AG08396 (cell line): ENCODE measurements at regions not wholly inside any gene's neighbourhood (a gene's known extent, or its start where the extent isn't known, plus 50 kb on each side); places are given as distances from the start of the nearest gene placed in this dataset.
"Not testable (repeated sequence)": the region's sequence is repeated elsewhere in the genome, so short reads cannot be mapped to it uniquely, and the experiment has no call there.

Source experiments
- DNase-seq: peaks from one replicate; pipeline ENCODE4 v3.0.0; 2012; ENCODE audit warnings: low spot score, mixed read lengths

DNA sequence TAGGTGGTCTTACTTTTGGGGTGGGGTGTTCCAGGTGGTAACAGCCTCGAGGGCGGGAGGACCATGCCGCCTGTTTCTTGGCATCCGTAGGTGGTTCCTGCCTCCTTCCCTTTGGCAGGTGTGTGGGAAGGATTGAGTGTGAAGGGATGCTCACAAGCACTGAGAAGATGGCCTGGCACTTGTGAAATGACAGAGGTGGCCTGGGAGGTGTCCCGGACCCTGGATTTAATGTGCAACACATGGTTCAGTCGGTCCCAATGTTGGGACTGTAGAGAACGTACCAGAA lies 165.8 kb upstream of the FOXF1 start:
- DNase-seq: no peak

- DNase-seq: no peak
These were observed 165.4 kb upstream of the FOXF1 start for GRCh38 chr16:86344881-86345280.

DNA sequence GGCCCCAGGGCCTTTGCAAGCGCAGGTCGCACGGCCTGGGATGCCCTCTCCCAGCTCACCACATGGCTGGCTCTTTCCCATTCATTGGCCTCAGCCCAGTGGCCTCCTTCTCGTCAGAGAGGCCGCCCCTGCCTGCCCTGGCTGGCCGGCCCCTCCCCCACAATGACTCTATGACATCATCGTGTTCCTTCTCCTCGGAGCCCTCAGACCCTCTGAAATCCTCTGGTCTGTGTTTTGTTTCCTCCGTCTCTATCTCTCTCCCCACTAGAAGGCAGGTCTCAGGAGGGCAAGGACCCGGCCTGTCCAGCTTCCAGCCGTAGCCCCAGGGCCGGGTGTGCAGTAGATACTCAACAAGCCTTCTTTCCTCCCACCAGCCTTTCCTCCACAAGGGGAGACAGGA lies 164.8 kb upstream of the FOXF1 start:
- DNase-seq: no peak

DNA sequence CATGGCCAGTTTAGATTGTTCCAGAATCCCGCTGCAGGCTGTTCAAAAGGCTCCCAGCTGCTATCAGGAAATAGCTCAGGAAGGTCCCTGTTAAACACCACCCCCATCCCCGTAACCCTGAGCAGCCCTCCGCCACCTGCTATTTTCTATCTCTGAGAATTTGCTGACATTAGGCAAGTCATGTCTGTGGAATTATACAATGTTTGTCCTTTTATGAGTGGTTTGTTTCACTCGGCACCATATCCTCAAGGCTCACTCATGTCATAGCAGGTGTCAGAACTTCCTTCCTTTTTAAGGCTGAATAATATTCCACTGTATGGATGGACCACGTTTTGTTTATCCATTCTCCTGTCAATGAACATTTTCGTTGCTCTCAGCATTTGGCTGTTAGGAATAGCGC lies 164.3 kb upstream of the FOXF1 start:
- DNase-seq: no peak

- no peak for DNase-seq
These were observed 163.2 kb upstream of the FOXF1 start for GRCh38 chr16:86347090-86347489.

GRCh38 chr16:86347916-86348555 lies 162.3 kb upstream of the FOXF1 start:
- DNase-seq: no peak

DNA sequence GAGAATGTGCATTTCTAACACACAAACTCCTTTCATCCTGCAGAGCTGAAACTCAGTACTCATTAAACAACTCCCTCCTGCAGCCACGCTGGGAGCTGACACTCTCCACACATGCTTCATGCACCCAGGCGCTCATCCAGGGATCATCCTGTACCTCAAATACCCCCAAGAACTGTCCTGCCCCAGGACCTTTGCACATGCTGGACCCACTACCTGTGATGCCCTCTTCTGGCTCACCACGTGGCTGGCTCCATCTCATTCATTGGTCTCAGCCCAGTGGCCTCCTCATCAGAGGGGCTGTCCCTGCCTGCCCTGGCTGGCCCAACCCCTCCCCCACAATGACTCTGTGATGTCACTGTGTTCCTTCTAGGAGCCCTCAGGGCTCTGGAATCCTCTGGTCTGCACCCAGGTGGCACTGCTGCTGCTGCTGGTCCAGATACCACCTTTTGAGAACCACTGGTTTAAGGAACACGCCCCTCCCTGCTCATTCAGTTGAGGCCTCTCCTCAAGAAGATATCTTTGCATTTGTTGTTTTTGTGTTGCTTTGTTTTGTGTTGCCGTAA lies 160.9 kb upstream of the FOXF1 start:
- DNase-seq: no peak

DNA sequence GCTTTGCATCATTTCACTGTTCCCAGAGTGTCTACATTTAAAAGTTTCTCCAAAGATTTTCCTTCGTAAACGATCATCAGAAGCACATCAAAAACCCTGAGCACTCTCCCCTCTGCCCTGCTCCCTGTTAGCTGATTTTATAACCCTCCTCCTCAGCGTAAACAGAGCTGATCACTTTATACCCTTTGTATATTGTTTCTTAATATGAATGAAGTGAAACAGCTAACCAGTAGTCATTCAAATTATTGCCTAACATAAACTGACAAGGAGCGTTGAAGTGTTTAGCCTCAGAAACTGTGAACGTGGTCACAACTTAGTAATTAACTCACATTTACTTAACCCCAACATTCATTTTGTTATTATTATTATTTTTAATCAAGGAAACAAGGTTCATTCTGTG lies 160.0 kb upstream of the FOXF1 start:
- DNase-seq: no peak

DNA sequence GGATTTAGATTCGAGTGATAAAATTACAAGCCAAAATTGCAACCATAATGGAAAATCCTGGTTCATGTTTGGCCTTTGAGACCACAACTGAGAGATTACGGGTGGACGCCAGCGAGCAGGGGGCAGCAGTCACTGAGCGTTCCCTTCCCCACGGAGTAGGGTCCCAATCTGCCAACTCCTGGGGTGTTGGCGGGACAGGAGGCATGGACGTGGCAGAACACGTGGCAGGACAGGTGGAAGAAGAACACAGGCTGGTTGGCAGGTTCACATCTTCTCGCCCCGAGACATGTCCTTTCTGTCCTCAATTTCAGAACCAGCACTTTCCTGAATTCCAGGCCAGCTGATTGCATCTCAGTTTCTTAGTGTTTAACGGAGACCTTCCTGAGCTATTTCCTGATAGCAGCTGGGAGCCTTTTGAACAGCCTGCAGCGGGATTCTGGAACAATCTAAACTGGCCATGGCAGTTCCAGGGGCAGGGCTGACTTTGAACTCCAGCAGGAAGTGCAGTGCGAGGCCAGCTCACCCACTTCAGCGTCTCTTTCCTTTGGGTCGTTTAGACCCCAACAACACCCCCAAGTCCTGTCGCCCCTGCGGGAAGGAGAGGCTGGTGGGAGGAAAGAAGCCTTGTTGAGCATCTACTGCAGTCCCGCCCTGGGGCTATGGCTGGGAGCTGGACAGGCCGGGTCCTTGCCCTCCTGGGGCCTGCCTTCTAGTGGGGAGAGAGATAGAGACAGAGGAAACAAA lies 159.1 kb upstream of the FOXF1 start:
- no peak for DNase-seq

DNA sequence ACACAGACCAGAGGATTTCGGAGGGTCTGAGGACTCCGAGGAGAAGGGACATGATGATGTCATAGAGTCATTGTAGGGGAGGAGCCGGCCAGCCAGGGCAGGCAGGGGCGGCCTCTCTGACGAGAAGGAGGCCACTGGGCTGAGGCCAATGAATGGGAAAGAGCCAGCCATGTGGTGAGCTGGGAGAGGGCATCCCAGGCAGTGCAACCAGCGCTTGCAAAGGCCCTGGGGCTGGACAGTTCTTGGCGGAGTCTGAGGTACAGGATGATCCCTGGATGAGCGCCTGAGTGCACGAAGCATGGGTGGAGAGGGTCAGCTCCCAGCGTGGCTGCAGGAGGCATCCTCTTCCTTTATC lies 158.6 kb upstream of the FOXF1 start:
- not testable (repeated sequence) for DNase-seq

- DNase-seq: no peak
These were observed 157.2 kb upstream of the FOXF1 start for GRCh38 chr16:86353148-86353547.

- no peak for DNase-seq
These were observed 156.4 kb upstream of the FOXF1 start for GRCh38 chr16:86353948-86354347.

DNA sequence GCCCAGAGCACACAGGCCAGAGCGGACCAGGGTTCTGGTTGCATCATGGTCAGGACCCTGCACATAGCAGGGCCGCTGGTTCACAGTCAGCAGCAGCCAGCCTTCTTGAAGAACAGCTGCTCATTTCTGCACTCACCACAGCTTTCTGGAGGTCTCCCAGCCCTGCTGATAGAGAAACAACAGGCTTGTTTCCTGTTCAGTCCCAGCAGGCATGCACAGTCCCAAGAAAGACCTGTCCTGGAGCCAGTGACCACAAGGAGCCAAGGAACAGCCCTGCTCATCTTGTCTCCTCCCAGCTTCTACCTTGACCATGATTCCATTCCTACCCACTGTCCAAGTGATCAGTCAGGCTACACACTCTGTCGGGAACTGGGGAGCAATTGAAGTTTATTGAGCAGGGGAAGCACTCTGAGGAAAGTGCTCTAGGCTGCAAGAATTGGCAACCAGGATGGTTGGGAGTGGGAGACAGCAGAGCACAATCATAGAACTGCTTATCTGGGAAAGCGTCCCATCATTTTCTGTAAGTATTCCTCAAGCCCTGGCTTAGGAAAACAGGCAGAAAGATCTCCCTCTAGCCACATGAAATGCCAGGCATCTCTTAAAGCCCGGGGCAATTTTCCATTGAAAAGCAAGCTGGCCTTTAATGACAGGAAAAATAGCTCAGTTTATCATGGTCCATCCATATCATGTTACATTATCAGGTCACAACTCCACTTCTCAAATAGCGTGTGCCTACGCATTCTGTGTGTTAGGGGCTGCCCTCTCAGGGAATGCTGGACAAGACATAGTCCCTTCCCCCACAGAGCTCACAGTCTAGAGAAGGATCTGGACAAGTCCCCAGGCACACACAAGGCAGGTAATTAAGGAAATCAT lies 155.4 kb upstream of the FOXF1 start:
- DNase-seq: no peak

DNA sequence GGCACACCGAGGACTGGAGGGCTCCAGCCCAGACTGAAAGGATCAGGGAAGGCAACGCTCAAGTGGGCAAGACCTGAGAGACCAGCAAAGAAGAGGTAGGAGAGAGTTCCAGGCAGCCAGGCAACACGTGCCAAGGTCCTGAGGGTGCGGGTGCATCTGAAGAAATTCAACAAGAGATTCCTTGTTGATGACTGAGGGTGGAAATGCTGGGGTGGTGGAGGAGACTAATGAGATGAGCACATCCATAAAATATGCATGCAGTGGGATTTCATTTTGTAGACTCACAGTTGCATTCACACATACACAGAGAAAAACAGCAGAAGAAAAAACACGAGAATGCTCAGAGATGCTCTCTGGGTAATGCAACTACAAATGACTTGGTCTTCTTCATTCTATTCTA lies 154.8 kb upstream of the FOXF1 start:
- peak; percentile 51 for DNase-seq

GRCh38 chr16:86355951-86356350 lies 154.4 kb upstream of the FOXF1 start:
- DNase-seq: no peak

DNA sequence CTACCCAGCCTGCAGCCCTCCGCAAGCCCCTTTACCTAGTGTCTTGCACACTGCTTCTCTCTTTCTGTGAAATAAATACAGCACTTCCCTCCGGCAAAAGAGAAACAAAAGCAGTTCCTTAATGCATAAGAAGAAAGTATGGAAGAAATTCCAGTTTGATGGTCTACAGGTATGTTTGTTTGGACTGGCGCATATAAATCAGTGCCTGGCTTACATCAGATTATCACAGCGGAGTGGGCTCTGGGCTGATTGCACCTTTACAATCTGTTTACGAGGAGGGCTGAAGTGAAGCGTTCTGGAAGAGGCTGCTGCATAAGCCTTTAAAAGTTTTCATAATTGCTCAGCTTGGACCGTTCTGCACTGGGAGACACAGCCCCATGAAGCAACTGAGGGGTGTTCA lies 153.5 kb upstream of the FOXF1 start:
- no peak for DNase-seq

DNA sequence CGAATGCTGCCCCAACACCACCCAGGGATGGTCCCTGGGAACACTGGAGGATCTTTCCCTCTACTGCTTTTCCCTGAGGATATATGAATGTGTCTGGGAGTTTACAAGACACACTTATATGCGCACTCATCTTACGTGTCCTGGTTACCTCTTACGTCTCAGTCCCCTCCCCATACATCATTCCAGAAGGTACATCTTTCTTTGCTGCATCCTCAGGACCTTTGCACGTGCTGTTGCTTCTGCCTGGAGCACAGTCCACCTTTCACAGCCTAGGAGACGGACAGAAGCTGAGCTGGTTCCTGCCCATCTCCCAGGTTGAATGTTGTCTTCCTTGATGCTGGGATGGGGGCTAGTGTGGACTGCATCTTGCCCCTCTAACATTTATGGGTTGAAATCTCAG lies 153.0 kb upstream of the FOXF1 start:
- DNase-seq: no peak

GRCh38 chr16:86357950-86358349 lies 152.4 kb upstream of the FOXF1 start:
- no peak for DNase-seq

DNA sequence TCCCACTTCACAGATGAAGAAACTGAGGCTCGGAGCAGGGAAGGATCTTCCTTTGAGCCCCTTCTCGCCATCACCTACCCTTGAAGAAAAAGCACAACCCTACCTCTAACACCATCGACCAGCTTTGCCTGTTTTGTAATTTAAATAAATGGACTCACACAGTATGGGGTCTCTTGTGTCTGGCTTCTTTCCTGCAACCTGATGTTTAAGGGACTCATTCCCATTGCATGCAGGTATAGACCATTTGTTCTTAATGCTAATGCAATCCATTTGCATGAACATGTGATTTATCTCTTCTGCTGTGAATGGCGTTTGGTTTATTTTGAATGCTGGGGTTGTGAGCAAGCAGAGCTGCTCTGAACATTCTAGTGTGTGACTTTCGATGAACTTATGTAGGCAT lies 150.8 kb upstream of the FOXF1 start:
- no peak for DNase-seq

- DNase-seq: no peak
These were observed 148.0 kb upstream of the FOXF1 start for GRCh38 chr16:86362155-86362849.

DNA sequence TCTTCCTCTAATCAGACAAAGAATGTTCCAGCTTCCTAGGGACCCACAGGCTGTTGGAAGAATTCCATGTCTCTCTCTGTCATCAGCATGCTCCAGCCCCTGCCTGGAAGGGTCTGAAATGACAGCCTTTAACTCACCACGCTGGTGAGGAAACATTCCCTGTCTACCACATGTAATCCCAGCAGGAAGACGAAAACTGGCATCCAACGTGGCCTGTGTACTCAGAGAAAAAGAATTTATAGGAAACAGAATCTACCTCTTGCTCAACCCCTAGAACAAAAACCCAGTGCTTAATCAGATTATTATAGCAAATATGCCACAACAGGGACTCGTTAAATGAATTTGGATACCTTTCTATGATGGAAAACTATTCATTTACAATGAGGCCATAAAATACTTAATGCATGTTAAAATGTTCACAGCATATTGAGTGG lies 147.3 kb upstream of the FOXF1 start:
- DNase-seq: peak; percentile 84
